Activated effector memory CD4-positive, alpha-beta T cell treated with anti-CD3 and anti-CD28 coated beads, Interleukin-2, amount 50 U/mL, for 16 hours (primary cell): ENCODE measurements at regions not wholly inside any gene's neighbourhood (a gene's known extent, or its start where the extent isn't known, plus 50 kb on each side); places are given as distances from the start of the nearest gene placed in this dataset.

ENCODE experiments used
- DNase-seq: peaks from one replicate; pipeline ENCODE4 v3.0.0-alpha.2; 2020

GRCh38 chr3:186487819-186488218 is 56.4 kb downstream of the CRYGS start:
- no peak for DNase-seq

- DNase-seq, result no peak
These were observed 57.1 kb downstream of the CRYGS start for GRCh38 chr3:186487037-186487436.

GRCh38 chr3:186483611-186484340 is 60.4 kb downstream of the CRYGS start:
- DNase-seq, result no peak

- no peak for DNase-seq
These were observed 62.7 kb downstream of the CRYGS start for GRCh38 chr3:186481526-186481925.

GRCh38 chr3:186477876-186478275 is 66.3 kb downstream of the CRYGS start:
- no peak for DNase-seq

GRCh38 chr3:186477033-186477432 is 67.1 kb downstream of the CRYGS start:
- no peak for DNase-seq

- no peak for DNase-seq
These were observed 67.6 kb downstream of the CRYGS start for GRCh38 chr3:186476541-186476940.

- no peak for DNase-seq
These were observed 68.1 kb downstream of the CRYGS start for GRCh38 chr3:186476044-186476468.

- no peak for DNase-seq
These were observed 71.0 kb downstream of the CRYGS start for GRCh38 chr3:186473166-186473565.

GRCh38 chr3:186472456-186473008 is 71.6 kb downstream of the CRYGS start:
- no peak for DNase-seq

GRCh38 chr3:186471771-186472170 is 72.4 kb downstream of the CRYGS start:
- DNase-seq, result no peak

GRCh38 chr3:186469525-186469924 is 74.7 kb downstream of the CRYGS start:
- DNase-seq, result no peak

GRCh38 chr3:186467969-186468368 is 76.2 kb downstream of the CRYGS start:
- no peak for DNase-seq

- DNase-seq, result no peak
These were observed 77.7 kb downstream of the CRYGS start for GRCh38 chr3:186466391-186466974.

- DNase-seq, result no peak
These were observed 78.7 kb downstream of the CRYGS start for GRCh38 chr3:186465508-186465907.

GRCh38 chr3:186464424-186465093 is 79.6 kb downstream of the CRYGS start:
- DNase-seq, result no peak

- no peak for DNase-seq
These were observed 83.0 kb downstream of the CRYGS start for GRCh38 chr3:186461141-186461540.

GRCh38 chr3:186459108-186459467 is 85.1 kb downstream of the CRYGS start:
- DNase-seq, result no peak

GRCh38 chr3:186458306-186459107 is 85.7 kb downstream of the CRYGS start:
- DNase-seq, result no peak

- DNase-seq, result no peak
These were observed 86.9 kb downstream of the CRYGS start for GRCh38 chr3:186457236-186457635.

- DNase-seq, result no peak
These were observed 87.4 kb downstream of the CRYGS start for GRCh38 chr3:186456731-186457191.

GRCh38 chr3:186454881-186455703 is 89.1 kb downstream of the CRYGS start:
- DNase-seq, result no peak
